ENCODE measurements at regions not wholly inside any gene's neighbourhood (a gene's known extent, or its start where the extent isn't known, plus 50 kb on each side); places are given as distances from the start of the nearest gene placed in this dataset.

- H3K4me3 ChIP-seq (ENCODE audit: low read length in 3 of 3), result no peak overlapping the region
- H3K9ac ChIP-seq (ENCODE audit: low read length in 3 of 3), result no peak overlapping the region
- H3K27ac ChIP-seq (ENCODE audit: low read depth in 2 of 2, low read length in 2 of 2), result no peak overlapping the region
- DNase-seq (no peak), FAIRE-seq (no peak)
- intact Hi-C loops (cut with DNase I), result no loop called here
- no peaks in the 10 kb centered on the region for H3K36me3 ChIP-seq (ENCODE audit: control insufficient read depth in 2 of 3, insufficient read depth in 3 of 3, low read length in 3 of 3)
- H3K9me3 ChIP-seq (ENCODE audit: control insufficient read depth in 2 of 3, insufficient read depth in 1 of 3, low read length in 3 of 3), result no peaks in the 10 kb centered on the region
- TF ChIP-seq CTCF (IDR thresholded peaks at IDR 0.05; ENCODE audit: borderline replicate concordance, extremely low read depth, insufficient read depth), result no peak
- H3K4me1 ChIP-seq (ENCODE audit: control insufficient read depth in 2 of 3, insufficient read depth in 2 of 3, low read depth in 1 of 3, low read length in 3 of 3), result no peaks in the 10 kb centered on the region
- H3K27me3 ChIP-seq (ENCODE audit: control insufficient read depth, insufficient read depth, low read length), result no peaks in the 10 kb centered on the region
These were observed 56.5 kb downstream of the CT47B1 start for GRCh38 chrX:120819126-120819525.

GRCh38 chrX:120813982-120814381, 61.7 kb downstream of the CT47B1 start:
- no peak for FAIRE-seq
- no peaks in the 10 kb centered on the region for H3K9me3 ChIP-seq (ENCODE audit: control insufficient read depth in 2 of 3, insufficient read depth in 1 of 3, low read length in 3 of 3)
- no peak for TF ChIP-seq CTCF (IDR thresholded peaks at IDR 0.05; ENCODE audit: borderline replicate concordance, extremely low read depth, insufficient read depth)
- no peak overlapping the region for H3K4me3 ChIP-seq (ENCODE audit: low read length in 3 of 3)
- intact Hi-C loops (cut with DNase I), result no loop called here
- H3K4me1 ChIP-seq (ENCODE audit: control insufficient read depth in 2 of 3, insufficient read depth in 2 of 3, low read depth in 1 of 3, low read length in 3 of 3), result no peaks in the 10 kb centered on the region
- no peak overlapping the region for H3K27ac ChIP-seq (ENCODE audit: low read depth in 2 of 2, low read length in 2 of 2)
- H3K36me3 ChIP-seq (ENCODE audit: control insufficient read depth in 2 of 3, insufficient read depth in 3 of 3, low read length in 3 of 3), result no peaks in the 10 kb centered on the region
- DNase-seq, result no peak
- no peaks in the 10 kb centered on the region for H3K27me3 ChIP-seq (ENCODE audit: control insufficient read depth, insufficient read depth, low read length)
- H3K9ac ChIP-seq (ENCODE audit: low read length in 3 of 3), result no peak overlapping the region

GRCh38 chrX:120801426-120801825, 74.2 kb downstream of the CT47B1 start:
- H3K9ac ChIP-seq (ENCODE audit: low read length in 3 of 3), result no peak overlapping the region
- FAIRE-seq (no peak), DNase-seq (no peak)
- no peaks in the 10 kb centered on the region for H3K36me3 ChIP-seq (ENCODE audit: control insufficient read depth in 2 of 3, insufficient read depth in 3 of 3, low read length in 3 of 3)
- no peak for TF ChIP-seq CTCF (IDR thresholded peaks at IDR 0.05; ENCODE audit: borderline replicate concordance, extremely low read depth, insufficient read depth)
- no peaks in the 10 kb centered on the region for H3K4me1 ChIP-seq (ENCODE audit: control insufficient read depth in 2 of 3, insufficient read depth in 2 of 3, low read depth in 1 of 3, low read length in 3 of 3)
- no peaks in the 10 kb centered on the region for H3K9me3 ChIP-seq (ENCODE audit: control insufficient read depth in 2 of 3, insufficient read depth in 1 of 3, low read length in 3 of 3)
- no peak overlapping the region for H3K4me3 ChIP-seq (ENCODE audit: low read length in 3 of 3)
- intact Hi-C loops (cut with DNase I), result no loop called here
- no peak overlapping the region for H3K27ac ChIP-seq (ENCODE audit: low read depth in 2 of 2, low read length in 2 of 2)
- H3K27me3 ChIP-seq (ENCODE audit: control insufficient read depth, insufficient read depth, low read length), result no peaks in the 10 kb centered on the region

GRCh38 chrX:120797188-120797851, 78.3 kb downstream of the CT47B1 start:
- Histone ChIP-seq H3K9ac (ENCODE audit: low read length in 3 of 3) (no peak overlapping the region), H3K4me1 (ENCODE audit: control insufficient read depth in 2 of 3, insufficient read depth in 2 of 3, low read depth in 1 of 3, low read length in 3 of 3) (no peaks in the 10 kb centered on the region), H3K9me3 (ENCODE audit: control insufficient read depth in 2 of 3, insufficient read depth in 1 of 3, low read length in 3 of 3) (no peaks in the 10 kb centered on the region), H3K27me3 (ENCODE audit: control insufficient read depth, insufficient read depth, low read length) (no peaks in the 10 kb centered on the region), H3K4me3 (ENCODE audit: low read length in 3 of 3) (no peak overlapping the region), H3K36me3 (ENCODE audit: control insufficient read depth in 2 of 3, insufficient read depth in 3 of 3, low read length in 3 of 3) (no peaks in the 10 kb centered on the region), H3K27ac (ENCODE audit: low read depth in 2 of 2, low read length in 2 of 2) (no peak overlapping the region)
- intact Hi-C loops (cut with DNase I), result no loop called here
- DNase-seq, result peak in 2 of 5 donors; percentile 3 to 40
- TF ChIP-seq CTCF (IDR thresholded peaks at IDR 0.05; ENCODE audit: borderline replicate concordance, extremely low read depth, insufficient read depth), result no peak
- no peak for FAIRE-seq
